ENCODE measurements at regions not wholly inside any gene's neighbourhood (a gene's known extent, or its start where the extent isn't known, plus 50 kb on each side); places are given as distances from the start of the nearest gene placed in this dataset.

DNA sequence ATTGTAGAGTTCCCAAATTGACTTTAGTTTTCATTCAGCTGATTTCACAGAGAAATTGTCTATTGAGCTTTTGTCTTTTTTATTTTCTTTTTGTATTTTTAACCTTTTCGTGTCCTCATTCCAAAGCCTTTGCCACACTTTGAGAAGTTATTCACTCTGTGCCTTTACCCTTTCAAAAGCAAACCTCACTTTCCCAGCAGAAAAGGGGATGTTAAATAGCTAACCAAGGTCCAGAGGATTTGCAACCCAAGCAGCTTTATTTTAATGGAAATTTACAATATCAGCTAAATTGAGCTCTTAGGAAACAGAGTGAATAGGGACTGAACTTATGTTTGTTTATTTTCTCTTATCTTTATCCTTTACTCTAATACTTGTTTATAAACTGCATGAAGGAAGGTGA lies 428.8 kb downstream of the PCDH7 start:
- TF ChIP-seq EP300 (IDR thresholded peaks at IDR 0.05; ENCODE audit: borderline replicate concordance in 1 of 2, low read depth in 2 of 2, low read length in 2 of 2) (no peak), POLR2A (IDR thresholded peaks at IDR 0.05; ENCODE audit: control extremely low read depth in 1 of 2, low read depth in 2 of 2, low read length in 2 of 2) (no peak), RFX5 (IDR thresholded peaks at IDR 0.05; ENCODE audit: borderline replicate concordance, low read depth, low read length) (no peak), PHF8 (conservative IDR thresholded peaks at IDR 0.05; ENCODE audit: low read depth, low read length) (no peak), SUZ12 (IDR thresholded peaks at IDR 0.05; ENCODE audit: low read length) (no peak), EZH2 (IDR thresholded peaks at IDR 0.05; ENCODE audit: low read depth, low read length, severe bottlenecking) (no peak)
- TF ChIP-seq, protein P1, sequence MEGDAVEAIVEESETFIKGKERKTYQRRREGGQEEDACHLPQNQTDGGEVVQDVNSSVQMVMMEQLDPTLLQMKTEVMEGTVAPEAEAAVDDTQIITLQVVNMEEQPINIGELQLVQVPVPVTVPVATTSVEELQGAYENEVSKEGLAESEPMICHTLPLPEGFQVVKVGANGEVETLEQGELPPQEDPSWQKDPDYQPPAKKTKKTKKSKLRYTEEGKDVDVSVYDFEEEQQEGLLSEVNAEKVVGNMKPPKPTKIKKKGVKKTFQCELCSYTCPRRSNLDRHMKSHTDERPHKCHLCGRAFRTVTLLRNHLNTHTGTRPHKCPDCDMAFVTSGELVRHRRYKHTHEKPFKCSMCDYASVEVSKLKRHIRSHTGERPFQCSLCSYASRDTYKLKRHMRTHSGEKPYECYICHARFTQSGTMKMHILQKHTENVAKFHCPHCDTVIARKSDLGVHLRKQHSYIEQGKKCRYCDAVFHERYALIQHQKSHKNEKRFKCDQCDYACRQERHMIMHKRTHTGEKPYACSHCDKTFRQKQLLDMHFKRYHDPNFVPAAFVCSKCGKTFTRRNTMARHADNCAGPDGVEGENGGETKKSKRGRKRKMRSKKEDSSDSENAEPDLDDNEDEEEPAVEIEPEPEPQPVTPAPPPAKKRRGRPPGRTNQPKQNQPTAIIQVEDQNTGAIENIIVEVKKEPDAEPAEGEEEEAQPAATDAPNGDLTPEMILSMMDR (IDR thresholded peaks at IDR 0.05; ENCODE audit: control extremely low read depth in 1 of 3, insufficient read depth in 1 of 3, low read depth in 1 of 3, low read length in 3 of 3): no peak
- TF ChIP-seq, protein P2, sequence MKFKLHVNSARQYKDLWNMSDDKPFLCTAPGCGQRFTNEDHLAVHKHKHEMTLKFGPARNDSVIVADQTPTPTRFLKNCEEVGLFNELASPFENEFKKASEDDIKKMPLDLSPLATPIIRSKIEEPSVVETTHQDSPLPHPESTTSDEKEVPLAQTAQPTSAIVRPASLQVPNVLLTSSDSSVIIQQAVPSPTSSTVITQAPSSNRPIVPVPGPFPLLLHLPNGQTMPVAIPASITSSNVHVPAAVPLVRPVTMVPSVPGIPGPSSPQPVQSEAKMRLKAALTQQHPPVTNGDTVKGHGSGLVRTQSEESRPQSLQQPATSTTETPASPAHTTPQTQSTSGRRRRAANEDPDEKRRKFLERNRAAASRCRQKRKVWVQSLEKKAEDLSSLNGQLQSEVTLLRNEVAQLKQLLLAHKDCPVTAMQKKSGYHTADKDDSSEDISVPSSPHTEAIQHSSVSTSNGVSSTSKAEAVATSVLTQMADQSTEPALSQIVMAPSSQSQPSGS (IDR thresholded peaks at IDR 0.05; ENCODE audit: low read length): no peak
